Colonic mucosa (tissue), 4 donors: ENCODE measurements at regions not wholly inside any gene's neighbourhood (a gene's known extent, or its start where the extent isn't known, plus 50 kb on each side); places are given as distances from the start of the nearest gene placed in this dataset.

ENCODE experiments used
- DNase-seq: peaks from one replicate; pipeline ENCODE4 v3.0.0-alpha.2; 2020
- H3K27ac ChIP-seq: fragments of 200-600 bp; one replicate; pipeline ENCODE4 v1.8.0; 2021
- H3K27me3 ChIP-seq: fragments of 200-600 bp; one replicate; pipeline ENCODE4 v1.8.0; 2021
- H3K36me3 ChIP-seq: fragments of 200-600 bp; one replicate; pipeline ENCODE4 v1.8.0; 2021
- H3K4me1 ChIP-seq: fragments of 200-600 bp; one replicate; pipeline ENCODE4 v1.8.0; 2021; ENCODE audit warnings: mild to moderate bottlenecking
- H3K4me3 ChIP-seq: fragments of 200-600 bp; one replicate; pipeline ENCODE4 v1.8.0; 2021
- H3K9ac ChIP-seq, 2 donors: one replicate each; pipeline ENCODE4 v1.7.0; 2013; ENCODE audit warnings: control low read depth in 2 of 2, low read depth in 2 of 2, low read length in 2 of 2
- H3K9me3 ChIP-seq: fragments of 200-600 bp; one replicate; pipeline ENCODE4 v1.8.0; 2021
- intact Hi-C: fragments of 100-400 bp; cut with DNase I; formaldehyde crosslinking; loops from one replicate; pipeline ENCODE4 v1.14.1; 2022
- TF ChIP-seq, protein P1 (sequence below): fragments of 200-600 bp; IDR thresholded peaks from one replicate; pipeline ENCODE4 v1.8.0; 2022; ENCODE audit warnings: antibody characterized with exemption, mild to moderate bottlenecking
- donor health status: healthy.
- donor health status: DM: no; HTN: no; CAD: no.
- donor health status: DM: no; HTN: no; CAD: no.

DNA sequence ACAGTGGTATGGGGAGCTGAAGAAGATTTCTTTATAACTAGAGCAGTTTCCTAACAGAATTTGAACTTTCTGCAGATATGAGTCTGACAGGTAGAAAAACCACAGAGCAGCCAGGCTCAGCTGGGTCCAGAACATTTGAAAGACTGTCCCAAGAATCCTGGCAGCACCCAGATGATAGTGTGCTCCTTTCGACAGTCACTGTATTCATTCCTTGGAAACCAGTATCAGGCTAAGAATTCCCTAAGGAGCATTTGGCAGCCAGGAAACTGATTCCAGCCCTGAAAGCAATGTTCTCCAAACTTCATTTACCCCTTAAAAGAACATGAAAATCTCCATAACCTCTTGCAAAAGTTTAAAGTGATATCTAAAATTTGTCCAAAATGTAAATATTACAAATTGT, 123.0 kb upstream of the MTAP start:
- TF ChIP-seq, protein P1, sequence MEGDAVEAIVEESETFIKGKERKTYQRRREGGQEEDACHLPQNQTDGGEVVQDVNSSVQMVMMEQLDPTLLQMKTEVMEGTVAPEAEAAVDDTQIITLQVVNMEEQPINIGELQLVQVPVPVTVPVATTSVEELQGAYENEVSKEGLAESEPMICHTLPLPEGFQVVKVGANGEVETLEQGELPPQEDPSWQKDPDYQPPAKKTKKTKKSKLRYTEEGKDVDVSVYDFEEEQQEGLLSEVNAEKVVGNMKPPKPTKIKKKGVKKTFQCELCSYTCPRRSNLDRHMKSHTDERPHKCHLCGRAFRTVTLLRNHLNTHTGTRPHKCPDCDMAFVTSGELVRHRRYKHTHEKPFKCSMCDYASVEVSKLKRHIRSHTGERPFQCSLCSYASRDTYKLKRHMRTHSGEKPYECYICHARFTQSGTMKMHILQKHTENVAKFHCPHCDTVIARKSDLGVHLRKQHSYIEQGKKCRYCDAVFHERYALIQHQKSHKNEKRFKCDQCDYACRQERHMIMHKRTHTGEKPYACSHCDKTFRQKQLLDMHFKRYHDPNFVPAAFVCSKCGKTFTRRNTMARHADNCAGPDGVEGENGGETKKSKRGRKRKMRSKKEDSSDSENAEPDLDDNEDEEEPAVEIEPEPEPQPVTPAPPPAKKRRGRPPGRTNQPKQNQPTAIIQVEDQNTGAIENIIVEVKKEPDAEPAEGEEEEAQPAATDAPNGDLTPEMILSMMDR, result no peak
- intact Hi-C loops, result no loop called here
- Histone ChIP-seq H3K9ac (no peak overlapping the region), H3K36me3 (no peaks in the 10 kb centered on the region), H3K4me3 (no peak overlapping the region), H3K27ac (no peak overlapping the region), H3K27me3 (no peaks in the 10 kb centered on the region), H3K9me3 (no peaks in the 10 kb centered on the region), H3K4me1 (no peaks in the 10 kb centered on the region)
- no peak for DNase-seq

DNA sequence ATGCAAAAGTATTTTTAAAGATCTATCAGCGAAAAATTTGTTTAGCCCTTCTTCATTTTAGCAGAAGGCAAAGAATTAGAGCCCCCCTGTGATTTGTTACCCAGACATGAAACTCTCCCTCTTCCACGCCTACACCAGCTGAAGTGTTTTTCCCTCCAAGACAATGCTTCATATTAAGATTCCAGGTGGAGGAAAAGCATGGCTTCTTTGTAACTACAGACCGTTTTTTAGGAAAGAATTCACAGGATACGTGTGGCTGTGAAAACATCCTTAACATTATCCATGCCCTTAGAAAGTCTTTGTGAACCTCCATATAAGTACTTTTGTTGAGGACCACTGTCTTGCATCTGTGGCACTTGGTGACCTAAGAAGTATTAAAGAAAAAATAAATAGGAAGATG, 121.8 kb upstream of the MTAP start:
- Histone ChIP-seq H3K9me3 (no peaks in the 10 kb centered on the region), H3K4me1 (no peaks in the 10 kb centered on the region), H3K27me3 (no peaks in the 10 kb centered on the region), H3K27ac (no peak overlapping the region), H3K9ac (no peak overlapping the region), H3K4me3 (no peak overlapping the region), H3K36me3 (no peaks in the 10 kb centered on the region)
- TF ChIP-seq, protein P1, result no peak
- intact Hi-C loops, result loop anchor here (10.0 kb wide), 1 partner anchor 176 kb away; no protein-coding TSS in a partner anchor
- DNase-seq, result no peak

- Histone ChIP-seq H3K27me3 (no peaks in the 10 kb centered on the region), H3K4me3 (no peak overlapping the region), H3K9ac (no peak overlapping the region), H3K4me1 (no peaks in the 10 kb centered on the region), H3K36me3 (no peaks in the 10 kb centered on the region), H3K9me3 (no peaks in the 10 kb centered on the region), H3K27ac (no peak overlapping the region)
- DNase-seq, result no peak
- intact Hi-C loops, result loop anchor here (10.0 kb wide), 1 partner anchor 177 kb away; no protein-coding TSS in a partner anchor
- TF ChIP-seq, protein P1, result no peak
Measured at GRCh38 chr9:21681641-21682040, 120.8 kb upstream of the MTAP start.

GRCh38 chr9:21682381-21682780, 120.1 kb upstream of the MTAP start:
- Histone ChIP-seq H3K27ac (no peak overlapping the region), H3K9ac (no peak overlapping the region), H3K4me1 (no peaks in the 10 kb centered on the region), H3K27me3 (no peaks in the 10 kb centered on the region), H3K9me3 (no peaks in the 10 kb centered on the region), H3K36me3 (no peaks in the 10 kb centered on the region), H3K4me3 (no peak overlapping the region)
- TF ChIP-seq, protein P1, result no peak
- intact Hi-C loops, result loop anchor here (10.0 kb wide), 1 partner anchor 178 kb away; no protein-coding TSS in a partner anchor
- no peak for DNase-seq

- H3K4me3 ChIP-seq, result no peak overlapping the region
- intact Hi-C loops, result loop anchor here (10.0 kb wide), 1 partner anchor 178 kb away; no protein-coding TSS in a partner anchor
- no peak for DNase-seq
- H3K36me3 ChIP-seq, result no peaks in the 10 kb centered on the region
- H3K4me1 ChIP-seq, result no peaks in the 10 kb centered on the region
- no peaks in the 10 kb centered on the region for H3K9me3 ChIP-seq
- no peak overlapping the region for H3K9ac ChIP-seq
- H3K27ac ChIP-seq, result no peak overlapping the region
- TF ChIP-seq, protein P1, result no peak
- no peaks in the 10 kb centered on the region for H3K27me3 ChIP-seq
Measured at GRCh38 chr9:21682981-21683380, 119.5 kb upstream of the MTAP start.
